Activated CD4-positive, alpha-beta T cell treated with anti-CD3 and anti-CD28 coated beads, Interleukin-2, amount 50 U/mL, for 24 hours (primary cell): ENCODE measurements at regions not wholly inside any gene's neighbourhood (a gene's known extent, or its start where the extent isn't known, plus 50 kb on each side); places are given as distances from the start of the nearest gene placed in this dataset.

ENCODE experiments used
- DNase-seq, 2 donors: peaks; one replicate each; pipeline ENCODE4 v3.0.0-alpha.2; 2020; ENCODE audit warnings: low read depth in 1 of 2, low spot score in 1 of 2

DNA sequence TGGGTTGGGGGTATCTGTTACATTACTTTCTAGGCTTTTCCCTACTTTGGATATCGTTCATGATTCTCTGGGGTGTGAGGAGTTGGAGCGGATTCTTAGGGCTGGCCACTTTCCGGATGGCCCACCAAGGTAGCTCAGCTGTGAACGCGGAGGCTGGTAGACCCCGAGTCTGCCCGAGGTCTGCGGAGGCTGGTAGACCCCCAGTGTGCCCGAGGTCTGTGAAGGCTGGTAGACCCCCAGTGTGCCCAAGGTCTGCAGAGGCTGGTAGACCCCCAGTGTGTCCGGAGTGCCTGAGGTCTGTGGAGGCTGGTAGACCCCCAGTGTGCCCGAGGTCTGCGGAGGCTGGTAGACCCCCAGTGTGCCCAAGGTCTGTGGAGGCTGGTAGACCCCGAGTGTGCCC is 99.2 kb upstream of the ZNF469 start:
- no peak for DNase-seq

DNA sequence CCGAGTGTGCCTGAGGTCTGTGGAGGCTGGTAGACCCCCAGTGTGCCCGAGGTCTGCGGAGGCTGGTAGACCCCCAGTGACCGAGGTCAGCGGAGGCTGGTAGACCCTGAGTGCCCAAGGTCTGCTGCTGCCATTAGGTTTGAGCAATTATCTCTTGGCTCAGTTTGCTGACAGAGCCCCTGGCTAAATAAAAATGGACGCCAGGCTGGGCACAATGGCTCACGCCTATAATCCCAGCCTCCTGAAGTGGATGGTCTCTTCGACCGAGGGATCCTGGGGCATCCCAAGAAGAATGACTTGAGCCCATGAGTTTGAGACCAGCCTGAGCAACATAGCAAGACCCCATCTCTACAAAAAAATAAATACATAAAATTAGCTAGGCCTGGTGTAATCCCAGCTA is 98.7 kb upstream of the ZNF469 start:
- DNase-seq = no peak

DNA sequence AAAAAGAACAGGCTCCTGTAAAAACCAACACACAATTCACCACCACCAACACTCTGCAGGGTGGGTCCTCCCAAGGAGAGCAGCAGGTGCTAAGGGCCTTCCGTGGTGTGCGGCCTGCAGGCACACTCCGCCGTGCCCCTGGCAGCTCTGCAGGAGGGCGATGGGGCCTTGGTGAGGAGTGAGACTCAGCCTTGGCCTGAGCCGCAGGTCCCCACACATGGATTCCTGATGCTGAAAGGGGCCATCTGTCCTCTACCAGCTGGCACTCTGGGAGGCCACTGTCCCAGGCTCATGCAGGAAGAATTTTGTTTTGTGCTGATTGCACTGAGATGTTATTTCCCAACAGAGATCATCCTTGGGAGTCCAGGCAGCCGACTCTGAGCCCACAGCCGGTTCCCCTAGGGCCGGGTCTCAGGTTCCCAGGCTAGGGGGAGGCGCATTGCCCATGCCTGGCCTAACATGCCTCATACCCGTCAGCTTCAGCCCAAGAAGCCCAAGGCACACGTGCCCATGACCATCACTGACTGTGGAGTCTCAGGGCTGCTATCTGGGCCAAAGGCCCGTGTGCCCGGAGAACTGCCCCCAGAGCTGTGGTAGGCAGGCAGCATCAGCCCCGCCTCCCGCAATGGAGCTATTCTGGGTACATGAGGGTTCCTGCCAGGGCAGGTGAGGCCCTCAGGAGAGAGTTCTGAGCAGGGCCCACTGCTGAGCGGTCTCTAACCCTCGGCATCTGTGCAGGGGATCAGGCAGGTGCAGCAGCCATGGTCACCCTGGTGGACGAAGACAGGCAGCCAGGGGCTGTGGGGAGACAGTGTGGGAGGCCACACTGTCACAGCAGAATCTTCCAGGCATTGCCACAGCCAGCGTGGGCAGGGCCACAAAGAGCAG is 97.9 kb upstream of the ZNF469 start:
- no peak for DNase-seq

- no peak for DNase-seq
Observed at GRCh38 chr16:88285514-88285822, 97.3 kb upstream of the ZNF469 start.

- no peak for DNase-seq
Observed at GRCh38 chr16:88286301-88286923, 96.3 kb upstream of the ZNF469 start.

DNA sequence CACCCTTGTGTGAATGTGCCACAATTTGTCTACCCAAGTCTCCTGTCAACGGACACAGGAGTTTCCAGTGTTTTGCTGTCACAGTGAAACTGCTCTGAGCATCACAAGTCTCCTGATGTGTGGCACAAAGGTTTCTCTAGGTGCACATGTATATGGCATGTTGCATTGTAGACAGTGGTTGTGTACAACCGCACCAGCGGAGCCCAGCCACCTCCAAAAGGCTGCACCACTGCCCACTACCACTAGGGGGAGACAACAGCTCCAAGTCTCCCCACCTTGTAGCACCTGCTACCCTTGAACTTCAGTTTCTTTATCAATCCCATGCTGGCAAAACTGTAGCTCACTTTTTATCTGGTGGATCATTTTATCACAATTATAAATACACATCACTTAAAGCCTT is 95.5 kb upstream of the ZNF469 start:
- no peak for DNase-seq

GRCh38 chr16:88288303-88288702 is 94.5 kb upstream of the ZNF469 start:
- no peak for DNase-seq

- DNase-seq = no peak
Observed at GRCh38 chr16:88289001-88289400, 93.8 kb upstream of the ZNF469 start.

DNA sequence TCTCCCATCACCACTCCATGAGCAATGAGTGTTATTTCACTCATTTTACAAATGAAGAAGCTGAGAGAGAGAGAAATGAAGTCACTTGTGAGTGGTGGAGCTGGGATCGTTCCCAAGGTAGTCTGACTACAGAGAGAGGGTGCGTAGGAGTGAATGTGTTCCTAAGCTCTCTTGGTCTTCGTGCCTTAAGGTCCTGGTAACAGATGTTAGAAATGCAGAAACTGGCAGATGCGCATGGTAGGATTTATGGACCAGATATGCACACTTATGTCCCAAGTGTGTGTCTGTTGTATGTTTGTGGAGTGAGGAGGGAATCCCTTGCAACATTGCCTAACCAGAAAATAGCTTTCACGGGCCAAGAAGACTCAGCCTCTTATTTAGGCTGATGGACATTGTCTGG is 93.2 kb upstream of the ZNF469 start:
- DNase-seq = no peak

DNA sequence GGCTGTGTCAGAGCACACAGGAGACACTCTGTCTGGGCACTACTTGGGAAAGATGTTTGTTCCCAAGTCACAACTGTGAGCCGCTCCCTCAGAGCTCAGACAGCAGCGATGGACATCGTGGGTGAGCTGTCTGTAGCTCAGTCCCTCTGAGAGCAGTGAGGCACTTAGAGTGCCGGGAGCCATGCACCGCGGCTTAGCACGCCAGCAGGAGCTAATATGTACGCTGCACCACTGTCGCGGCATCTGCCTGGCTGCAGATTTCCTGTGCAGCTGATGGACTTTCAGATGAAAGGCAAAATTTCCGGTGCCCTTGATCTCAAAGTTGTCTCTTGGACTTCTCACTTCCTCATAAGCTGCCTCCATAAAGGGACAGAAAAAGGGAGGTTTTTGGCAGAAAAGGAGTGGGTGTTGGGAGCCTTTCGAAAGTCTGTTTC is 92.8 kb upstream of the ZNF469 start:
- no peak for DNase-seq

GRCh38 chr16:88290850-88291830 is 91.6 kb upstream of the ZNF469 start:
- no peak for DNase-seq

- no peak for DNase-seq
Observed at GRCh38 chr16:88292007-88292970, 90.5 kb upstream of the ZNF469 start.

- DNase-seq = no peak
Observed at GRCh38 chr16:88293097-88293496, 89.7 kb upstream of the ZNF469 start.

- no peak for DNase-seq
Observed at GRCh38 chr16:88295671-88296436, 86.9 kb upstream of the ZNF469 start.

- no peak for DNase-seq
Observed at GRCh38 chr16:88296437-88297177, 86.2 kb upstream of the ZNF469 start.

DNA sequence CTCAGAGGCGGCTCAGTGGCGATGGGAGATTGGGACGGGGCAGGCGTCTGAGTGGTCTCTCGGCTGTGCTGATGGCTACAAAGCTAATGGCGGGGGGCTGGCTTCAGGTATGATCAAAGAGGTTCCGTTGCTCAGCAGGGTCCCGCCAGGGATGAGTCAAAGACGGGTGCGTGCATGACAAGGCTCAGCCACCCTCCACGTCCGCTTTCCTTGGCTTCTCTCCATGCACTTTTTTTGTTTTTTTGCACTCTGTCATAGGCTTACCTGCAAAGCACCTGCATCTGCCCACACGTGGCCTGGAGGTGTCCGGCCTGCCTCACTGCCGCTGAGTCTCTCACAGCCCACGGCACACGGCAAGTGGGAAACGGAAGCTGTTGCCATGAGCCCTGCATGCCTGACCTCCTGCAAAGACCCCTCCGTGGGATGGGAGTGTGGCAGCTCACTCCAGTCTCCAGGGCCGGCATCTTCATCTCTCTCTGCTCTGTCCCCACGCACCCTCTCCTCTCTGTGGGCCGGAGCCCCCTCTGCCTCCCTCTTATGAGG is 85.5 kb upstream of the ZNF469 start:
- DNase-seq = no peak

DNA sequence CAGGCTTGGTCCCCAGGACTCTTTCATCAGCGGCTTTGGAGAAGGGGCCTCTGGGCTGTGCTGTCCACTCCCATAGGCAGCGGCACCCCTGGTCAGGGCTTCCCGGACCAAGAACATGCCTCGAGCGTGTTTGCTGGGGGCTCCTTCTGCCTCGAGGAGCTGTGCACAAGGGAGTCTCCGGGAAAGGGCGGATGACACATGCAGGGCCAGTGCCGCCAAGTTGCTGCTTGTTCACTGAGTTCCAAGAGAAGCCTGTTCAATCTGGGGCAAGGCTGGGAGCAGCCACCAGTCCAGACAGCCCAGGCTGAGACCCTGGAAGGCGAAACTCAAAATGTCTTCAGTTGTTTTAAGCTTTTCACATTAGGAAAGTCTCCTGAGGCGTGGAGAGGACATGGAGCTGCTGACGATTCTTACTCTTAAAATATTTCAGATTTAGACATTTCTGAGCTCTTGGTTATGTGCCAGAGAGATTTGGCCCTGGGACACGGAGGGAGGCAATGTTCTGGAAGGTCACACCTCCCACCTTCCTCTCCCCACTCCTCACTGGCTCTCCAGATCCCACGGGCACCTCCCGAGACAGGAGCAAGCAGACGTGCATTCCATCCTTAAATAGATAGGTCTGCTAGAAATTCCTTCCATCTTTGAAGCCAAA is 84.5 kb upstream of the ZNF469 start:
- DNase-seq = no peak
